H9 (cell line): ENCODE measurements at regions not wholly inside any gene's neighbourhood (a gene's known extent, or its start where the extent isn't known, plus 50 kb on each side); places are given as distances from the start of the nearest gene placed in this dataset.

Source experiments
- DNase-seq: peaks from one replicate; pipeline ENCODE4 v3.0.0-alpha.2; 2017
- H2AFZ ChIP-seq: one replicate; pipeline ENCODE4 v1.6.1; 2013; ENCODE audit warnings: mild to moderate bottlenecking, low read length, control low read depth, moderate library complexity
- H2AK5ac ChIP-seq: 2 replicates; pipeline ENCODE4 v1.6.1; 2013; ENCODE audit warnings: low read length, control low read depth, mixed read lengths; ENCODE audit not compliant: insufficient read length
- H2BK120ac ChIP-seq: one replicate; pipeline ENCODE4 v1.6.1; 2013; ENCODE audit warnings: low read depth, mild to moderate bottlenecking, low read length, control low read depth, inconsistent platforms; ENCODE audit not compliant: poor library complexity, severe bottlenecking
- H2BK12ac ChIP-seq: 2 replicates; pipeline ENCODE4 v1.6.1; 2013; ENCODE audit warnings: low read length, control low read depth, mixed read lengths, low read depth; ENCODE audit not compliant: insufficient read length
- H2BK15ac ChIP-seq: 2 replicates; pipeline ENCODE4 v1.6.1; 2013; ENCODE audit warnings: low read depth, low read length, control low read depth
- H2BK20ac ChIP-seq: one replicate; pipeline ENCODE4 v1.6.1; 2013; ENCODE audit warnings: low read depth, mild to moderate bottlenecking, low read length, control low read depth, inconsistent platforms; ENCODE audit not compliant: poor library complexity, severe bottlenecking
- H2BK5ac ChIP-seq: 2 replicates; pipeline ENCODE4 v1.6.1; 2013; ENCODE audit warnings: low read length, control low read depth, mixed read lengths; ENCODE audit not compliant: insufficient read length
- H3K14ac ChIP-seq: 2 replicates; pipeline ENCODE4 v1.6.1; 2013; ENCODE audit warnings: low read length, control low read depth; ENCODE audit not compliant: insufficient read depth
- H3K18ac ChIP-seq: 2 replicates; pipeline ENCODE4 v1.6.1; 2013; ENCODE audit warnings: low read depth, mild to moderate bottlenecking, mixed read lengths, low read length, control low read depth; ENCODE audit not compliant: insufficient read length
- H3K23ac ChIP-seq: 2 replicates; pipeline ENCODE4 v1.6.1; 2013; ENCODE audit warnings: low read length, control low read depth, mixed read lengths, low read depth; ENCODE audit not compliant: insufficient read length
- H3K23me2 ChIP-seq: 2 replicates; pipeline ENCODE4 v1.6.1; 2013; ENCODE audit warnings: low read depth, mild to moderate bottlenecking, mixed read lengths, low read length, control low read depth; ENCODE audit not compliant: insufficient read length, poor library complexity, severe bottlenecking
- H3K27ac ChIP-seq: 2 replicates; pipeline ENCODE4 v1.5.1; 2013; ENCODE audit warnings: low read length, control low read depth, mixed read lengths, low read depth; ENCODE audit not compliant: insufficient read length
- H3K27me3 ChIP-seq: 2 replicates; pipeline ENCODE4 v1.6.1; 2013; ENCODE audit warnings: low read length, control low read depth, inconsistent platforms; ENCODE audit not compliant: insufficient read depth
- H3K4ac ChIP-seq: 2 replicates; pipeline ENCODE4 v1.6.1; 2013; ENCODE audit warnings: low read depth, mild to moderate bottlenecking, control low read depth, inconsistent platforms, low read length, moderate library complexity
- H3K4me1 ChIP-seq: 2 replicates; pipeline ENCODE4 v1.6.1; 2013; ENCODE audit warnings: low read length, control low read depth, inconsistent platforms; ENCODE audit not compliant: insufficient read depth
- H3K4me2 ChIP-seq: 2 replicates; pipeline ENCODE4 v1.6.1; 2013; ENCODE audit warnings: low read length, control low read depth, mixed read lengths; ENCODE audit not compliant: insufficient read length, insufficient read depth
- H3K56ac ChIP-seq: 2 replicates; pipeline ENCODE4 v1.6.1; 2013; ENCODE audit warnings: low read depth, mild to moderate bottlenecking, mixed read lengths, low read length, control low read depth; ENCODE audit not compliant: insufficient read length
- H3K79me1 ChIP-seq: 2 replicates; pipeline ENCODE4 v1.6.1; 2013; ENCODE audit warnings: low read depth, mild to moderate bottlenecking, moderate library complexity, low read length, control low read depth, inconsistent platforms; ENCODE audit not compliant: insufficient read depth, poor library complexity, severe bottlenecking
- H3K79me2 ChIP-seq: 2 replicates; pipeline ENCODE4 v1.6.1; 2013; ENCODE audit warnings: low read length, control low read depth, inconsistent platforms; ENCODE audit not compliant: insufficient read depth
- H3K9ac ChIP-seq: 2 replicates; pipeline ENCODE4 v1.6.1; 2013; ENCODE audit warnings: low read length, control low read depth, mixed read lengths; ENCODE audit not compliant: insufficient read length; ENCODE audit errors: extremely low read depth
- H3K9me3 ChIP-seq: one replicate; pipeline ENCODE4 v1.6.1; 2013; ENCODE audit warnings: low read depth, low read length, inconsistent platforms; ENCODE audit not compliant: control insufficient read depth
- H3T11ph ChIP-seq: one replicate; pipeline ENCODE4 v1.6.1; 2013; ENCODE audit warnings: mild to moderate bottlenecking, low read length, control low read depth, inconsistent platforms
- H4K20me1 ChIP-seq: one replicate; pipeline ENCODE4 v1.6.1; 2013; ENCODE audit not compliant: control insufficient read depth, insufficient read length, insufficient read depth
- H4K5ac ChIP-seq: 2 replicates; pipeline ENCODE4 v1.6.1; 2013; ENCODE audit warnings: low read depth, mild to moderate bottlenecking, mixed read lengths, low read length, control low read depth; ENCODE audit not compliant: insufficient read length
- H4K8ac ChIP-seq: replicated peaks from 2 replicates; pipeline ENCODE4 v1.6.1; 2013; ENCODE audit warnings: low read length, control low read depth, mixed read lengths, low read depth; ENCODE audit not compliant: insufficient read length
- H4K91ac ChIP-seq: 2 replicates; pipeline ENCODE4 v1.6.1; 2013; ENCODE audit warnings: low read depth, mild to moderate bottlenecking, moderate library complexity, mixed read lengths, low read length, control low read depth; ENCODE audit not compliant: insufficient read length
- H3K27ac Mint-ChIP-seq, 3 experiments: 2 replicates in 2 of 3; 3 replicates in 1 of 3; pipeline ENCODE4 v1.8.0; 2020 to 2021; ENCODE audit warnings: mixed read lengths in 3 of 3, mild to moderate bottlenecking in 1 of 3, moderate library complexity in 1 of 3
- H3K27me3 Mint-ChIP-seq: 2 replicates; pipeline ENCODE4 v1.8.0; 2021; ENCODE audit warnings: low read depth, mild to moderate bottlenecking, moderate library complexity, mixed read lengths
- H3K36me3 Mint-ChIP-seq, 3 experiments: 2 replicates in 2 of 3; 3 replicates in 1 of 3; pipeline ENCODE4 v1.8.0; 2020 to 2021; ENCODE audit warnings: low read depth in 3 of 3, mixed read lengths in 3 of 3; ENCODE audit not compliant: insufficient read depth in 1 of 3
- H3K4me1 Mint-ChIP-seq, 2 experiments: 2 replicates each; pipeline ENCODE4 v1.8.0; 2020; ENCODE audit warnings: mixed read lengths in 2 of 2
- H3K4me3 Mint-ChIP-seq, 2 experiments: 2 replicates in 1 of 2; 3 replicates in 1 of 2; pipeline ENCODE4 v1.8.0; 2020 to 2021; ENCODE audit warnings: mild to moderate bottlenecking in 2 of 2, mixed read lengths in 2 of 2, moderate library complexity in 1 of 2
- H3K9me3 Mint-ChIP-seq, 2 experiments: 2 replicates in 1 of 2; 3 replicates in 1 of 2; pipeline ENCODE4 v1.8.0; 2020; ENCODE audit warnings: mild to moderate bottlenecking in 2 of 2, mixed read lengths in 2 of 2, moderate library complexity in 1 of 2
- CTCF ChIP-seq: fragments of 200-600 bp; sonication (generic); conservative IDR thresholded peaks from 3 replicates; pipeline ENCODE4 v1.8.0; 2021; ENCODE audit warnings: antibody characterized with exemption, mild to moderate bottlenecking
- WGBS: extraction: QIAGEN DNeasy Blood & Tissue Kit; methylation state at CpG from one replicate; pipeline ENCODE4 v1.1.7; 2013; ENCODE audit warnings: missing lambda C conversion rate, low lambda C conversion rate, mixed read lengths; ENCODE audit not compliant: insufficient read length; ENCODE audit errors: extremely low coverage; 5-methylcytosine and 5-hydroxymethylcytosine counted together

GRCh38 chr7:1325246-1325645 lies 92.6 kb downstream of the UNCX start:
- Mint-ChIP-seq H3K4me1 (peaks cover 0 to 7% of the 10 kb centered on the region in 2 experiments; a peak in 2 of 4 replicates), H3K27ac (no peak overlapping the region), H3K4me3 (no peak overlapping the region), H3K9me3 (peaks cover 0 to 4% of the 10 kb centered on the region in 2 experiments; a peak in 4 of 5 replicates), H3K36me3 (no peaks in the 10 kb centered on the region), H3K27me3 (peaks cover 2% of the 10 kb centered on the region; the same call in 1 of the 2 replicates)
- Histone ChIP-seq H3K9me3 (no peaks in the 10 kb centered on the region), H3K23me2 (no peaks in the 10 kb centered on the region), H3K27me3 (no peaks in the 10 kb centered on the region), H3K4ac (no peak overlapping the region), H3K18ac (no peak overlapping the region), H3K4me2 (no peak overlapping the region), H4K20me1 (no peaks in the 10 kb centered on the region), H3K9ac (no peak overlapping the region), H3K14ac (no peak overlapping the region), H4K91ac (no peak overlapping the region), H4K5ac (no peak overlapping the region), H3K56ac (no peak overlapping the region), H3K79me1 (no peaks in the 10 kb centered on the region), H3T11ph (no peak overlapping the region), H3K27ac (no peak overlapping the region), H4K8ac (no peak overlapping the region), H3K23ac (no peak overlapping the region), H2BK15ac (no peak overlapping the region), H2AK5ac (no peak overlapping the region), H2BK12ac (no peak overlapping the region), H2BK20ac (no peak overlapping the region), H2AFZ (no peak overlapping the region), H3K79me2 (no peaks in the 10 kb centered on the region), H2BK5ac (no peak overlapping the region), H3K4me1 (no peaks in the 10 kb centered on the region), H2BK120ac (no peak overlapping the region)
- no CpG with 5 or more reads among the region's 17 CpGs for WGBS
- no peak for TF ChIP-seq CTCF
- DNase-seq = no peak
